B cell (primary cell): ENCODE measurements at regions not wholly inside any gene's neighbourhood (a gene's known extent, or its start where the extent isn't known, plus 50 kb on each side); places are given as distances from the start of the nearest gene placed in this dataset.

ENCODE experiments used
- ATAC-seq: fragments of 200-7000 bp; cut with Tn5 transposase; one replicate; pipeline ENCODE4 v1.10.0; 2021; ENCODE audit warnings: low read depth, mild to moderate bottlenecking, moderate number of reproducible peaks, moderate library complexity
- CTCF ChIA-PET: fragments of 350-600 bp; sonication (Branson Sonifier 250); formaldehyde crosslinking; loops from one replicate; lab custom pipeline; 2021; ENCODE audit warnings: antibody characterized with exemption, inconsistent platforms; lab: Charles Lee
- POLR2A ChIA-PET: fragments of 350-600 bp; sonication (Branson Sonifier 250); formaldehyde crosslinking; loops from one replicate; lab custom pipeline; 2021; ENCODE audit warnings: antibody characterized with exemption; lab: Charles Lee
- DNase-seq: peaks from one replicate; pipeline ENCODE4 v3.0.0; 2013
- H2AFZ ChIP-seq: 2 replicates; pipeline ENCODE4 v1.6.1; 2012; ENCODE audit warnings: mild to moderate bottlenecking, low read depth, low read length; ENCODE audit not compliant: insufficient read depth, poor library complexity, severe bottlenecking
- H3K27ac ChIP-seq, 2 donors: 1 replicate in 1 of 2; 2 replicates in 1 of 2; pipeline ENCODE4 v1.5.1; 2012 to 2013; ENCODE audit warnings: low read length in 2 of 2, mild to moderate bottlenecking in 2 of 2, moderate library complexity in 1 of 2
- H3K27me3 ChIP-seq, 4 experiments: fragments of 200-600 bp in 1 of 4; sonication (generic) in 1 of 4; replicated peaks in 1 of 4; 1 replicate in 2 of 4; 2 replicates in 2 of 4; pipeline versions ENCODE4 v1.6.1 to v1.7.0; 2013 to 2016; ENCODE audit warnings: low read length in 3 of 4, mild to moderate bottlenecking in 2 of 4, mixed read lengths in 1 of 4, moderate library complexity in 1 of 4; ENCODE audit not compliant: insufficient read depth in 4 of 4, control insufficient read depth in 3 of 4; ENCODE audit errors: control extremely low read depth in 1 of 4
- H3K36me3 ChIP-seq, 2 experiments: replicated peaks in 1 of 2; 1 replicate in 1 of 2; 2 replicates in 1 of 2; pipeline versions ENCODE4 v1.6.1 to v1.7.1; 2013; ENCODE audit warnings: low read length in 1 of 2; ENCODE audit not compliant: insufficient read depth in 2 of 2, control insufficient read depth in 1 of 2; ENCODE audit errors: control extremely low read depth in 1 of 2, extremely low read depth in 1 of 2
- H3K4me1 ChIP-seq, 2 donors: fragments of 200-600 bp in 1 of 2; sonication (generic) in 1 of 2; 1 replicate in 1 of 2; 2 replicates in 1 of 2; pipeline versions ENCODE4 v1.5.1 to v1.6.1; 2013 to 2017; ENCODE audit warnings: low read length in 2 of 2; ENCODE audit not compliant: control insufficient read depth in 2 of 2, insufficient read depth in 2 of 2
- H3K4me2 ChIP-seq: replicated peaks from 2 replicates; pipeline ENCODE3; 2012; ENCODE audit warnings: mild to moderate bottlenecking, low read depth, low read length; ENCODE audit not compliant: poor library complexity, severe bottlenecking
- H3K4me3 ChIP-seq, 5 experiments: fragments of 200-600 bp in 1 of 5; sonication (generic) in 1 of 5; 1 replicate in 3 of 5; 2 replicates in 2 of 5; pipeline versions ENCODE4 v1.5.1 to v1.7.0; 2011 to 2016; ENCODE audit warnings: low read length in 4 of 5, mild to moderate bottlenecking in 4 of 5, low read depth in 2 of 5, control low read depth in 1 of 5, moderate library complexity in 1 of 5; ENCODE audit not compliant: insufficient read depth in 1 of 5; ENCODE audit errors: control extremely low read depth in 1 of 5, extremely low read depth in 1 of 5
- H3K79me2 ChIP-seq: fragments of 200-600 bp; sonication (generic); one replicate; pipeline ENCODE4 v1.6.0; 2016; ENCODE audit warnings: low read length; ENCODE audit not compliant: control insufficient read depth, insufficient read depth
- H3K9ac ChIP-seq: fragments of 200-600 bp; sonication (generic); 2 replicates; pipeline ENCODE4 v1.6.1; 2017; ENCODE audit warnings: mild to moderate bottlenecking, low read length, moderate library complexity
- H3K9me3 ChIP-seq, 3 donors: one replicate each; pipeline versions ENCODE4 v1.6.1 to v1.7.1; 2013; ENCODE audit warnings: low read length in 2 of 3; ENCODE audit not compliant: control insufficient read depth in 2 of 3, insufficient read depth in 1 of 3; ENCODE audit errors: control extremely low read depth in 1 of 3
- H4K20me1 ChIP-seq: 2 replicates; pipeline ENCODE4 v1.6.0; 2012; ENCODE audit warnings: mild to moderate bottlenecking, low read length; ENCODE audit not compliant: insufficient read depth, control insufficient read depth, poor library complexity, severe bottlenecking
- H3K27ac Mint-ChIP-seq: one replicate; pipeline ENCODE4 v1.8.0; 2021; ENCODE audit warnings: mixed read lengths
- H3K27me3 Mint-ChIP-seq: one replicate; pipeline ENCODE4 v1.8.0; 2021; ENCODE audit warnings: mixed read lengths
- H3K4me1 Mint-ChIP-seq: one replicate; pipeline ENCODE4 v1.8.0; 2021; ENCODE audit warnings: mixed read lengths
- H3K4me3 Mint-ChIP-seq: one replicate; pipeline ENCODE4 v1.8.0; 2021; ENCODE audit warnings: mixed read lengths
- H3K9me3 Mint-ChIP-seq: one replicate; pipeline ENCODE4 v1.8.0; 2022; ENCODE audit warnings: mixed read lengths; ENCODE audit not compliant: insufficient read depth
- EZH2 ChIP-seq: IDR thresholded peaks from 2 replicates; pipeline ENCODE4 v1.6.1; 2012; ENCODE audit warnings: borderline replicate concordance, low read depth, mild to moderate bottlenecking, moderate library complexity, low read length; ENCODE audit not compliant: insufficient read depth, poor library complexity, severe bottlenecking
- WGBS: methylation state at CpG from one replicate; pipeline ENCODE4 v1.1.5; 2013; ENCODE audit warnings: missing lambda C conversion rate; ENCODE audit not compliant: insufficient coverage; 5-methylcytosine and 5-hydroxymethylcytosine counted together
- intact Hi-C: fragments of 100-400 bp; cut with micrococcal nuclease; formaldehyde crosslinking; loops from one replicate; pipeline ENCODE4 v1.10.0; 2022
- TF ChIP-seq, protein P1 (sequence below): fragments of 200-600 bp; IDR thresholded peaks from one replicate; pipeline ENCODE4 v1.8.0; 2022; ENCODE audit warnings: antibody characterized with exemption, mild to moderate bottlenecking

DNA sequence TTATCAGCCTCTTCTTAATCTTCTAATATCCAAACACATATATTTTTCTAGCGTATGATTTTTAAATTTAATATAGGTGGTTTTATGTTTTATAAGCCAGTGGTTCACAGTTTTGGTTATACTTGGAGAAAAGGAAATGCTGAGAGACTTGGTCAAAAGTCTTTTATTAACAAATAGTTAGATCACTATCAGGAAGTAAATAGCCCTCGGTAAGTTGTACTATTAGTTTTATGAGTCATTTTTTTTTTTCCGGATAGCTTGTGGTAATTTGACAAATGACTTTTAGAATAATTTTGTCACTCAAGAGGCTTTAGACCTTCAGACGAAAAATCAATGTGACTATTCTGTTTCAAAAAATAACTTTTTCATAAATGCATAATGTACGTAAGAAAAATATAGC is 232.2 kb upstream of the ROBO1 start:
- no CpG with 5 or more reads among the region's 5 CpGs for WGBS
- Histone ChIP-seq H3K9ac (no peak overlapping the region), H4K20me1 (no peaks in the 10 kb centered on the region), H3K4me3 (no peak overlapping the region), H3K9me3 (no peaks in the 10 kb centered on the region), H3K27ac (no peak overlapping the region), H3K36me3 (no peaks in the 10 kb centered on the region), H3K4me2 (no peak overlapping the region), H3K27me3 (no peaks in the 10 kb centered on the region), H3K4me1 (no peaks in the 10 kb centered on the region), H3K79me2 (no peaks in the 10 kb centered on the region), H2AFZ (no peak overlapping the region)
- H3K27ac Mint-ChIP-seq, result no peak overlapping the region
- no peaks in the 10 kb centered on the region for H3K27me3 Mint-ChIP-seq
- H3K4me1 Mint-ChIP-seq, result no peaks in the 10 kb centered on the region
- intact Hi-C loops, result no loop called here
- ATAC-seq (no peak), DNase-seq (no peak)
- CTCF ChIA-PET, result no interaction called here
- TF ChIP-seq, protein P1, sequence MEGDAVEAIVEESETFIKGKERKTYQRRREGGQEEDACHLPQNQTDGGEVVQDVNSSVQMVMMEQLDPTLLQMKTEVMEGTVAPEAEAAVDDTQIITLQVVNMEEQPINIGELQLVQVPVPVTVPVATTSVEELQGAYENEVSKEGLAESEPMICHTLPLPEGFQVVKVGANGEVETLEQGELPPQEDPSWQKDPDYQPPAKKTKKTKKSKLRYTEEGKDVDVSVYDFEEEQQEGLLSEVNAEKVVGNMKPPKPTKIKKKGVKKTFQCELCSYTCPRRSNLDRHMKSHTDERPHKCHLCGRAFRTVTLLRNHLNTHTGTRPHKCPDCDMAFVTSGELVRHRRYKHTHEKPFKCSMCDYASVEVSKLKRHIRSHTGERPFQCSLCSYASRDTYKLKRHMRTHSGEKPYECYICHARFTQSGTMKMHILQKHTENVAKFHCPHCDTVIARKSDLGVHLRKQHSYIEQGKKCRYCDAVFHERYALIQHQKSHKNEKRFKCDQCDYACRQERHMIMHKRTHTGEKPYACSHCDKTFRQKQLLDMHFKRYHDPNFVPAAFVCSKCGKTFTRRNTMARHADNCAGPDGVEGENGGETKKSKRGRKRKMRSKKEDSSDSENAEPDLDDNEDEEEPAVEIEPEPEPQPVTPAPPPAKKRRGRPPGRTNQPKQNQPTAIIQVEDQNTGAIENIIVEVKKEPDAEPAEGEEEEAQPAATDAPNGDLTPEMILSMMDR, result no peak
- TF ChIP-seq EZH2, result no peak
- POLR2A ChIA-PET, result no interaction called here
- H3K4me3 Mint-ChIP-seq, result no peak overlapping the region
- no peaks in the 10 kb centered on the region for H3K9me3 Mint-ChIP-seq

DNA sequence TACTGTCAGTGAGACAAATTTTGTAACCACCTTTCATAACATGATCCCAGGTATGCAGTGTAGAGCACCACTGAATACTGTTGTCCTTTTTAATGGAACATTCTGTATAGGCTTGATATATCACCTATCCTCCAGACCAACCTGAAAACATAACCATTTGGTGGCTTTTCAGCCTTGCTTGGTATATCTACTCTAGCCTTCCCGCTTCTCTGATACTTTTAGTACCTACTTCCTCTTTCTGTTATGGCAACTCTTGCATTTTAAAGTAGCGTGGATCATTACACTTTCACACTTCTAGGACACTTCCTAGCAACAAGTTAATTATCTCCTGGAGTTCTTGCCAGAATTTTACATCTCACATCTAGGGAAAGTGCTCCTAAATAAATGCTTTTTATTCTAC is 226.6 kb upstream of the ROBO1 start:
- no peaks in the 10 kb centered on the region for H3K36me3 ChIP-seq
- DNase-seq, result no peak

More for the DNA sequence above, 226.6 kb upstream of the ROBO1 start:
- Mint-ChIP-seq H3K27ac (no peak overlapping the region), H3K27me3 (no peaks in the 10 kb centered on the region), H3K9me3 (peaks cover 5% of the 10 kb centered on the region), H3K4me3 (no peak overlapping the region), H3K4me1 (no peaks in the 10 kb centered on the region)
- no peaks in the 10 kb centered on the region for H4K20me1 ChIP-seq
- H3K27ac ChIP-seq, result no peak overlapping the region
- CTCF ChIA-PET, result no interaction called here
- no peaks in the 10 kb centered on the region for H3K79me2 ChIP-seq
- 71% methylated on average over 1 of the region's 2 CpGs for WGBS
- intact Hi-C loops, result no loop called here
- no peaks in the 10 kb centered on the region for H3K4me1 ChIP-seq
- TF ChIP-seq, protein P1, result no peak
- no peak for TF ChIP-seq EZH2
- no peak overlapping the region for H2AFZ ChIP-seq
- POLR2A ChIA-PET, result no interaction called here
- no peak overlapping the region for H3K4me3 ChIP-seq
- no peaks in the 10 kb centered on the region for H3K27me3 ChIP-seq
- ATAC-seq, result no peak
- no peak overlapping the region for H3K9ac ChIP-seq
- H3K4me2 ChIP-seq, result no peak overlapping the region
- H3K9me3 ChIP-seq, result no peaks in the 10 kb centered on the region
